Astrocyte of the cerebellum (primary cell): ENCODE measurements at regions not wholly inside any gene's neighbourhood (a gene's known extent, or its start where the extent isn't known, plus 50 kb on each side); places are given as distances from the start of the nearest gene placed in this dataset.

Experiments
- DNase-seq: peaks from one replicate; pipeline ENCODE4 v3.0.0-alpha.2; 2011; ENCODE audit warnings: low read depth
- H3K4me3 ChIP-seq: 2 replicates; pipeline ENCODE4 v1.5.1; 2011; ENCODE audit warnings: mild to moderate bottlenecking, low read depth, low read length, moderate library complexity
- in situ Hi-C: cut with HindIII; loops from 2 replicates; pipeline ENCODE4 v1.10.0; 2017; ENCODE audit warnings: low sequenced_read_pairs
- TF ChIP-seq, protein P1 (sequence below): IDR thresholded peaks from 2 replicates; pipeline ENCODE4 v1.5.1; 2012; ENCODE audit warnings: low read length, low read depth, moderate library complexity, mild to moderate bottlenecking; ENCODE audit errors: missing control alignments

DNA sequence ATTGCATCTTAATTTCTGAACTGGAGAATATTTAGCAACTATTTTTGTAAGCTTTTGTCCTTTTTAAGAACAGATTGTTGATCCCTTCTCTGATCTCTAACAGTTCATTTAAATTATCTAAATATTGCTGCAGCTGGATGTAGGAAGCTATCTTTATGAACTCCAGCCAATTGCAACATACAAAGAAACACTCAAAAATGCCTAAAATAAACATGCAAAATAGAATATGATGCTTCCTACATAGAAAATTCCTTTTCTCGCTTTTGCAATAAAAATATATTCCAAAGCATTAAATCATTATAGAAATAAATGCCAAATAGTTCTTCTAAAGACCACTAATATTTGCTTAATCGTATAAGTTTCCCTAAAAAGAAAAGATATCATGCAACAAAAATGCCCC lies 218.6 kb downstream of the LURAP1L start:
- in situ Hi-C loops = no loop called here
- TF ChIP-seq, protein P1, sequence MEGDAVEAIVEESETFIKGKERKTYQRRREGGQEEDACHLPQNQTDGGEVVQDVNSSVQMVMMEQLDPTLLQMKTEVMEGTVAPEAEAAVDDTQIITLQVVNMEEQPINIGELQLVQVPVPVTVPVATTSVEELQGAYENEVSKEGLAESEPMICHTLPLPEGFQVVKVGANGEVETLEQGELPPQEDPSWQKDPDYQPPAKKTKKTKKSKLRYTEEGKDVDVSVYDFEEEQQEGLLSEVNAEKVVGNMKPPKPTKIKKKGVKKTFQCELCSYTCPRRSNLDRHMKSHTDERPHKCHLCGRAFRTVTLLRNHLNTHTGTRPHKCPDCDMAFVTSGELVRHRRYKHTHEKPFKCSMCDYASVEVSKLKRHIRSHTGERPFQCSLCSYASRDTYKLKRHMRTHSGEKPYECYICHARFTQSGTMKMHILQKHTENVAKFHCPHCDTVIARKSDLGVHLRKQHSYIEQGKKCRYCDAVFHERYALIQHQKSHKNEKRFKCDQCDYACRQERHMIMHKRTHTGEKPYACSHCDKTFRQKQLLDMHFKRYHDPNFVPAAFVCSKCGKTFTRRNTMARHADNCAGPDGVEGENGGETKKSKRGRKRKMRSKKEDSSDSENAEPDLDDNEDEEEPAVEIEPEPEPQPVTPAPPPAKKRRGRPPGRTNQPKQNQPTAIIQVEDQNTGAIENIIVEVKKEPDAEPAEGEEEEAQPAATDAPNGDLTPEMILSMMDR = no peak
- no peak overlapping the region for H3K4me3 ChIP-seq
- DNase-seq = no peak

GRCh38 chr9:12997009-12997408 lies 222.2 kb downstream of the LURAP1L start:
- TF ChIP-seq, protein P1 = no peak
- DNase-seq = peak; percentile 28
- in situ Hi-C loops = no loop called here
- H3K4me3 ChIP-seq = no peak overlapping the region

- no peak for DNase-seq
- no peak overlapping the region for H3K4me3 ChIP-seq
- in situ Hi-C loops = no loop called here
- TF ChIP-seq, protein P1 = no peak
These were observed 227.3 kb downstream of the LURAP1L start for GRCh38 chr9:13001989-13002580.

GRCh38 chr9:13002740-13003139 lies 227.9 kb downstream of the LURAP1L start:
- DNase-seq = no peak
- no peak overlapping the region for H3K4me3 ChIP-seq
- in situ Hi-C loops = no loop called here
- TF ChIP-seq, protein P1 = no peak

GRCh38 chr9:13009871-13010270 lies 235.1 kb downstream of the LURAP1L start:
- H3K4me3 ChIP-seq = no peak overlapping the region
- TF ChIP-seq, protein P1 = no peak
- no peak for DNase-seq
- in situ Hi-C loops = no loop called here

DNA sequence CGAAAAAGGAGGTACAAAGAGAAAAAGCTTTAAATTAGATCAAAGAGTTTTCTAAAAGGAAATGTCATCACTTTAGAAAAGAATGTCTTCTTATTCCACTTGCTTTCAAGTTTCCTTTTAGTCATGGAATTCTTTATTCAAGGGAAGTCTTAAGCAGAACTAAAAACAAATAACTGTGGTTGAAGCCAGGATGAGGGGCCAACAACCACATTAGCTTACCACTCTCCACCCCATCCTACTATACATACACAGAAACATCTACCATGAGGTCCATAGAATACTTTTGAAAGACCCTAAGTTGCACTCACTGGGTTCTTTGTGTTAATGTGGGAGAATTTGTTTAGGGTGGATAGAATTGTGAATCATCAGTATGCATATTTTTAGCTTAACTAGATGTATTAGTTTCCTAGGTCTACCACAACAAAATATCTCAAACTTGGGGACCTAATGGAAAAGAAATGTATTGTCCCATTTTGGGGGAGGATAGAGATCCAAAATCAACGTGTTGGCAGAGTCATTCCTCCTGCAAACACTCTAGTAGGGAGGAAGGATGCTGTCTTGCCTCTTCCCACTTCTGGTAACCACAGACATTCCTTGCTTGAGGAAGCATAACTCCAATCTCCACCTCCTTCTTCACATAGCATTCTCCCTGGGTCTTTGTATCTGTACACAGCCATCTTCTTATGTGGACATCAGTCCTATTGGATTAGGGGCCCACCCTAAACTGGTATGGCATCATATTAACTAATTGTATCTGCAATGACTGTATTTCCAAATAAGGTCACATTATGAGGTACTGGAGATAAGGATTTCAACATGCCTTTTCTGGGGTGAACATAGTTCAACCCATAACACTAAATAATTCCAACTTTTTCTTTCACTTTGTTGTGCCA lies 239.4 kb downstream of the LURAP1L start:
- peak; percentile 73 for DNase-seq
- H3K4me3 ChIP-seq = no peak overlapping the region
- in situ Hi-C loops = no loop called here
- TF ChIP-seq, protein P1 = no peak
